Dedifferentiated amniotic fluid mesenchymal stem cell (primary cell): ENCODE measurements at regions not wholly inside any gene's neighbourhood (a gene's known extent, or its start where the extent isn't known, plus 50 kb on each side); places are given as distances from the start of the nearest gene placed in this dataset.

Source experiments
- DNase-seq: peaks from one replicate; pipeline ENCODE4 v3.0.0-alpha.2; 2016; ENCODE audit errors: extremely low spot score

- no peak for DNase-seq
Measured at GRCh38 chr5:34505731-34506130, 150.4 kb upstream of the RAI14 start.

- DNase-seq: no peak
Measured at GRCh38 chr5:34507933-34508332, 148.2 kb upstream of the RAI14 start.

GRCh38 chr5:34509392-34509791 lies 146.7 kb upstream of the RAI14 start:
- DNase-seq: no peak

DNA sequence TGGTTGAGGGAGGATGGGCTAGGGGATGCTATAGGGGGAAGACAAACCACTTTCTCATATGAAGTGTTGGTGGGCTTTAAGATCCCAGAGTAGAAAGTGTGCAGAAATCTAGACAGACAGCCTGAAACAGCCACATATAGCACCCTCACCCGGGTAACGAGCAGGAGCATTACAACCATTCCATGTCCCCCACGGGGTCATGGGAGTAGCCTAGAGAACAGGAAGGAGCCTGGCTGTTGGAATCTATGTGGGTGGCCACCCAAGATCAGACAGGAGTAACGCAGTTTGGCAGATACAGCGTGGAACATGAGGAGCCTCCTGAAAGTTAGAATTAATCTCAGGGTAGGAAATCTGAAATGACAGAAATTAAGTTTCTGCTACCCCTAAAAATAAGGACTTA lies 146.1 kb upstream of the RAI14 start:
- no peak for DNase-seq

- no peak for DNase-seq
Measured at GRCh38 chr5:34511063-34511462, 145.1 kb upstream of the RAI14 start.

DNA sequence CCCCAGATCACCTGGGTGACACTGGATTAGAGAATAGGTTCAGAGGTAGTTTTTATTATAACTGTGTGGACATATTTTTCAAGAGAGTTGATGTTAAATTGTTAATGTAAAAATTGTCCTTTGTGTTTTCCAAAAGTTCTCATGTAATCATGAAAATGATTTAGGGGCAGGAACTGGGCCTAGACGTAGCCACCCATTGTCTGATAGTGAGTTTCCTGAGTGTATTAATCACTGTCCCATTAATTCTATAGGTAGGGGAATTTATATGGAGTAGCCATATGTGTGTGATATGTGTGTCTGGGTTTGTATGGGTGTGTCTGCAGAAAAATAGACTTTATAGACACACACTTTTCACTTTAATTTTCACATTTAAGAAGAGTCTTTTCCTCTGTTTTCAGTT lies 144.6 kb upstream of the RAI14 start:
- DNase-seq: no peak

GRCh38 chr5:34511915-34512314 lies 144.2 kb upstream of the RAI14 start:
- DNase-seq: no peak

- no peak for DNase-seq
Measured at GRCh38 chr5:34516166-34516565, 140.0 kb upstream of the RAI14 start.

DNA sequence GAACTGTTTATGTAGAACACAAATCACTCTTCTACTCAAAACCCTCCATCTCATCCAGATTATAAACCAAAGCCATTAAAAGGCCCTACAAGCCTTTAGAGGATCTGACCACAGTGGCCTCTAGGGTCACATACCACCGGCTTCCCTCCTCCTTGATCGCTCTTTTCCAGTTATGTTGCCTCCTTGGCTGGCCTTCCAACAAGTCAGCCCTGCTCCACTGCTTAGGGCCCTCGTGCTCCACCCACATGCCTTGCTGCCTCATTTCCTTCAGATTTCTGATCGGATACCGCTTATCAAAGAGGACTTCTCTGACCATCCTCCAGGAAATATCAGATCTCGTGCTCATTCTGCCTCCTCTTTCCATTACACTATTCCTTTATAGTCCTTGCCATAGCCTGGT lies 139.4 kb upstream of the RAI14 start:
- no peak for DNase-seq

GRCh38 chr5:34517249-34517648 lies 138.9 kb upstream of the RAI14 start:
- no peak for DNase-seq

- no peak for DNase-seq
Measured at GRCh38 chr5:34519489-34520220, 136.5 kb upstream of the RAI14 start.

DNA sequence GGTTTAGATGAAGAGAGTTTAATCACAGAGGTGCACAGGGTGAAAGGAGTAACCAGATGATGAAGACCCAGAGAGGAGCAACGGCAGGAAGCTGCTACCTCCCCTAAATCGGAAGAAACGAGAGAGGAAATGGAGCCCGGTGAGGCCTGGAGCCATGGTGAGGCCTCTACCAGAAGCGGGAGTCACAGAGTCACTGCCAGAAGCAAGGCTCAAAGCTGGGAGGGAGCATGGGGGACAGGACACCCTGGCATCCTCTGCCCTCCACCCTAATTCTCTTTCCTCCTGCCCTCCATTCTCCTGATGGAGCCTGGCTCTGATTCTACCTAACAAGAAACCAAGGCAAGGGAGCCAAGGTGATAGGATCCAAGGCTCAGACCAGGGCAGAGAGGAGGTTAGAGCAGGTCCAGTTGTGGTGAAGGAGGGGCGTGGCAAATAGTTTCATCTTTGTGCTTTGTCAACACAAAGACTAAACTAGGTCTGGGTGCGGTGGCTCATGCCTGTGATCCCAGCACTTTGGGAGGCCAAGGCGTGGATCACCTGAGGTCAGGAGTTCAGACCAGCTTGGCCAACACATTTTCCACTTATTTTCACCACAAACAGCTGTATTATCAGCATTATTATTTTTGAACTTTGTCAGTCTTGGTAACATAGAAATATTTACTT lies 134.4 kb upstream of the RAI14 start:
- DNase-seq: no peak

GRCh38 chr5:34522599-34523386 lies 133.3 kb upstream of the RAI14 start:
- peak; percentile 92 for DNase-seq

DNA sequence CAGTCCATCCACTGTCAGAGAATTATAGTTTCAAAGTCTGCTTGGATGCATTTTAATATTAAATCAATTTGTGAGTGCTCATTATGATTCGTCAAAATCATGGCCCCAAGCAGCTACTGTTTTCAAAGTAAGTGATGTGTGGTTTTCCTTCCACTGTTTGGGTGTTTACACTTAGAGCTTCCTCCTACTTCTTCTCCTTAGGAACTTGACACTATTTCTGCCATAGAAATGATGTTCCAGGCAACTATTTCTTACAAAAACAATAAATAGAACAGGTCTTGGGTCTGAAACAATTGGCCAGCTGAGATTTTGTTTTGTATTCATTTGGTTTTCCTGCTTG lies 132.8 kb upstream of the RAI14 start:
- DNase-seq: no peak

GRCh38 chr5:34524123-34524522 lies 132.0 kb upstream of the RAI14 start:
- no peak for DNase-seq

- DNase-seq: no peak
Measured at GRCh38 chr5:34525761-34526160, 130.4 kb upstream of the RAI14 start.

DNA sequence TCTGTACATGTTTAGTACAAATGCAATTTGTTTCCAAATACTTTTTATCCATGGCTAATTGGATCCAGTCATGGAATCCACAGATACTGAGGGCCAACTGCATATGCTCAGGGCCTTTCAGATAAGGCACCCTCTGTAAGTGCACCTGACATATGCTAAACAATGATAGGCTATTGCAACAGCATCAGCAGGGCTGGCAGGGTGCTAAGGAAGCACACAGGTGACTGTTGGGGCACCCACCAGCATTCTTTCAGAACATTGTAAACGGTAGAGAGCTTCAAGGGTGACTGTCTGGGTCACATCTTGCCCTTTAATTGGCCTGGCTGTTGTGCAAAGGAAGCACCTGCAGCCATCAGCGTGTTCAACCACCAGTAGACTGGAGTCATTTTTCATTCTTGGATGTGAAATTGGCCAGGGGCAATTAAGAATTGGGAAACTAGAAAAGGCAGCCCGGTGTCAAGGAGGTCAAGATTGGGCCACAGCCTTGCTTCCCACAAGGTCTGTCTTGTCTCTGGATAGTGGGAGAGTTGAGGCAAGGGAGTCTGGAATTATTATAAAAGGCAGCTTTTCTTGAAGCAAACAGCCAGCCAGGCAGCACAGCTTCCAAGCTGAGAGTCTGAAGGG lies 129.3 kb upstream of the RAI14 start:
- no peak for DNase-seq

- DNase-seq: peak; percentile 31
Measured at GRCh38 chr5:34529581-34530331, 126.4 kb upstream of the RAI14 start.

GRCh38 chr5:34530637-34531036 lies 125.5 kb upstream of the RAI14 start:
- no peak for DNase-seq

GRCh38 chr5:34531751-34532360 lies 124.3 kb upstream of the RAI14 start:
- DNase-seq: peak; percentile 31
